GM21723 (cell line): ENCODE measurements at regions not wholly inside any gene's neighbourhood (a gene's known extent, or its start where the extent isn't known, plus 50 kb on each side); places are given as distances from the start of the nearest gene placed in this dataset.

Experiments
- ATAC-seq: cut with Tn5 transposase; IDR thresholded peaks from one replicate; pipeline ENCODE4 v1.9.1; 2021; ENCODE audit warnings: mild to moderate bottlenecking, moderate library complexity; ENCODE audit not compliant: unreplicated experiment

DNA sequence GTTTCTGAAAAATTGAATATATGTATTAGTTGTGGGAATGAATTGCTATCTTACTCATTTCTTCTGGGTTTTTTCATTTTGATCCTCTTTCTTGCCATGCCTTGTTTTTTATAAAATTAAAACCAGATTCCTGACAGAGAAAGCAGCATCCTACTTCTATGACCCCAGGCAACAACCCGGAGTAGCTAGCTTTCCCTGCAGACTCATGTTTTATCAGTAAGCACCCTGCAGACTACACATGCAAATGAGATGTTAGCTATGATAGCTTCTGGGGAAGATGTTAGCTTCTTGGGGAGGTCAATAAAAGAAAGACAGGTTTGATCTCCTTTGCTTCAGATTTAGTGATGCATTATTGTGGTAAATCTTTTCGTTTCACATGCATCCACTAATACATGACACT is 1598.6 kb downstream of the SLITRK5 start:
- ATAC-seq = no peak

DNA sequence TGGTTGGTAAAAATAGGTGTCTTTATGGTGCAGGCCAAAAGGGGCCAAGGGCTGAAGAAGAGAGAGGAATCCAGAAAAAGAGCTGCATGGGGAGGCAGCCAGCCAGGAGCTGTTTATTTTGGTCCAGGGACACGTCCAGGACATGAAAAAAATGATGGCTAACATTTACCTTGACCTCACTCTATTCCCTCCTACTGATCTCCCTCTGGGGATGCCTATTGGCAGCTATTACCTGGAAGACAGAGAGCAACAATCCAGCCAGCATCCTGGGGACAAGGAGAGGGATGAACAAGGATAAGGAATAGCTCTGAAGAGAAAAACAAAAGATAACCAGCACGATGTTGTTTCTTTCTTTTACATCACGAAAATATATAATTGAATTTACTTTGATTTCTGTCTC is 1599.6 kb downstream of the SLITRK5 start:
- no peak for ATAC-seq

GRCh38 chr13:89279374-89279773 is 1608.2 kb downstream of the SLITRK5 start:
- ATAC-seq = no peak

DNA sequence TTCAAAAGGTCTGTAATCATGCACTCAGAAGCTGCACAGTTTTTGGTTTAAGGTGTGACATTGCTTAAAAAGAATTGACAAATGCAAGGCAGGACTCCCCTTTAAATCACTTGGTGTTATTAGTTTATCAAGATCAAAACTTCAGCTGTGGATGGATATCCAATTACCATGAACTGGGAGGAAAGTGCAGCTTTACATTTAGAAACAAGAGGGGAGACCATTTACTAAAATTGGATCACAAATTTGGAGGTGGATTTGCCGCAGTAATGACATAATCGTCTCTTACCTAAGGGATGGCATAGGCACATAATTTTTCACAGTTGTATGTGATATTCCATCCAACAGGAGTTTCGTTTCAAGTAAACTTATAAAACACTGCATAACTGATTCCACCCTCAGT is 1610.2 kb downstream of the SLITRK5 start:
- ATAC-seq = no peak

DNA sequence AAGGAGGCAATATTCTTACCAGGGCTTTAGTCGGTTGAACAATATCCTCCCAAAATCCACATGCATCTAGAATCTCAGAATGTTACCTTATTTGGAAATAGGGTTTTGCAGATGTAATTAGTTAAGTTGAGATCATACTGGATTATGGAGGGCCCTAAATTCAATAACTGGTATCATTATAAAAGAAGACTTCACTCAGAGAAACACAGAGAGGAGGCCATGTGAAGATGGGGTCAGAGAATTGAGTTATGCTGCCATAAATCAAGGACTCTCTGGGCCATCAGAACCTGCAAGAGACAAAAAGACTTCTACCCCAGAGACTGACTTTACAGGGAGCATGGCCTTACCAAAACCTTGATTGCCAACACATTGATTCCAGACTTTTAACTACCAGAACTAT is 1611.1 kb downstream of the SLITRK5 start:
- ATAC-seq = no peak

DNA sequence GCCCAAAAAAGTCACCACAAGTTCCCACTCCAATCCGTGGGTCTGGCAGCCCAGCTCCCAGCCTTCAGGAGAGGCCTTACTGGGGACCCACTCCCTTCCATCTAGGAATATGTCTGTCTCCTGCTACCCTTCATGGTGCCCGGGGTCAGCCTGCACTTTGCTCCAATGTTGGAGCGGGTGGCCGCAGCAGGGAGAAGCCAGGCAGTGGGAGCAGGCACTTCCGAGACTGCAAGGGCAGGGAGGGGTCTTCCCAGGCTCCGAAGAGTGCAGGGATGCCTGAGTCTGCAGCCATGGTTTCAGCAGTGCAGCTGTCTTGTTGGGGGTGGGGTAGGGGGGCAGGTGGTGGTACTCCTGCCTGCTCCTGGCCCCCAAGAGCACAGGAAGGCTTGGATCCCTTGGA is 1616.2 kb downstream of the SLITRK5 start:
- no peak for ATAC-seq

DNA sequence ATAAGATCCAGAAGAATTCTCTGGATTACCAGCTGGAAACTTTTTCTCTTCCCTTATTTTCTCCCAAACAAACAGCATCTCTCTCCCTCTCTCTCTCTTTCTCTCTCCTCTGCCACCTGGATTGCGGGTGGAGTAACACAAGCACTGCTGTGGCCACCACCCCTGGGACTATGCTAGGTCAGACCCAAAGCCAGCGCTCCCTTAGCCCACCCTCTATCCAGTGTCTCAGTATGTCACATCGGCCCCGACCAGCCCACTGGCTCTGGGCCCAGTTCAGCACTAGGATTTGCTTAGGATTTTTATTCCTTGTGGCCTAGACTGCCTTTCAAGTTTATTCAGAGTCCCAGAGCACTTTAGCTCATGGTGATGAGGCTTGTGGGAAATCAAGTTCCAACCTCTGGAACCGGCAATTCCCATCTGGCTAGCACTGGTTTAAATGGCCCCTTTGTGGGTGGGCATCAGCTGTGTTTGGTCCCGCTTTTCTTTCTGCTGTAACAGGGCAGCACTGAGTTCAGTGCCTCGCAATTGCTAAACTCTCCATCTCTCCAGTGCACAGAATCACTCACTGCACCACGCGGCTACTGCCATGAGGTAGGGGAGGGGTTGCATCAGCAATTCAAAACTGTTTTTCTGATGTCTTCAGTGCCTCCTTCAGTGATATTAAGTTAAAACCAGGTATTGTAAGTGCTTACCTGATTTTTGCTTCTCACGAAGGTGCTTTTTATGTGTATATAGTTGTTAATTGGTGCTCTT is 1623.1 kb downstream of the SLITRK5 start:
- ATAC-seq = no peak

- ATAC-seq = no peak
Measured at GRCh38 chr13:89307278-89307677, 1636.1 kb downstream of the SLITRK5 start.

GRCh38 chr13:89310943-89311672 is 1639.9 kb downstream of the SLITRK5 start:
- ATAC-seq = no peak

GRCh38 chr13:89315287-89315686 is 1644.1 kb downstream of the SLITRK5 start:
- ATAC-seq = no peak

DNA sequence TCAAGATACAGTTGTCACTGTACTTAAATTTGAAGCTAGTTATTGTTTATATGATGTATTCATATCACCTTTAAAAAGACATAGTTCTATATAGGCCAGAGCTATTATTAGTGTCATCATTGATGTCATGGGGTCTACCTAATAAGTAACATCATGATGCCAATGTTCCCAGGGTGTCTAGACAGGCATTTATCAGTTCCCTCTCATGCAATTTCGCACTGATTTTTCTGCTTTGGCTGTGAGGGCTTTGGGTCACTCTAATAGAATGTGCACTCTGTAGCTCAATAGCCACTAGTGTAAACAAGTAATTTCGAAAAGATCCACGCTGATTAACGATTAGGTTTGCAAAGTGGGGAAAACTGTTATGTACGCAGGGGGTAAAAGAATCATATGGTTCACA is 1651.3 kb downstream of the SLITRK5 start:
- ATAC-seq = no peak

GRCh38 chr13:89324582-89324981 is 1653.4 kb downstream of the SLITRK5 start:
- no peak for ATAC-seq

DNA sequence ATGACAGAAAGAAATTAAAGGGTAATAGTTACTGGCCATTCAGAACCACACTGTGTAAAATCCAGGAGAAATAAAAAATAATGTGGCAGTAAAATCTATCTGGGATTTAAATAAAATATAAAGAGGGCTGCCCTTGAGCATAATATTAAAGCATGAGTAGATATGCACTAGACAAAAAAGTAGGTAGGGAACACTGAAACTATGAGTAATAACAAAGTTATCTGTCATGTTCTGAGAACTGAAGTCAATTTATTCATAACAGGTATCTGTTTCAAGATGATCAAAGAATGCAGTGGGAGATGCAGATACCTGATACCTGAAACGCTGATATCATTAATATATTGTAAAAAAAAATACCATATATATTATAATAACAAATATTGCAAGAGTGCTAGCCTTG is 1672.0 kb downstream of the SLITRK5 start:
- no peak for ATAC-seq

GRCh38 chr13:89352384-89352783 is 1681.2 kb downstream of the SLITRK5 start:
- no peak for ATAC-seq

DNA sequence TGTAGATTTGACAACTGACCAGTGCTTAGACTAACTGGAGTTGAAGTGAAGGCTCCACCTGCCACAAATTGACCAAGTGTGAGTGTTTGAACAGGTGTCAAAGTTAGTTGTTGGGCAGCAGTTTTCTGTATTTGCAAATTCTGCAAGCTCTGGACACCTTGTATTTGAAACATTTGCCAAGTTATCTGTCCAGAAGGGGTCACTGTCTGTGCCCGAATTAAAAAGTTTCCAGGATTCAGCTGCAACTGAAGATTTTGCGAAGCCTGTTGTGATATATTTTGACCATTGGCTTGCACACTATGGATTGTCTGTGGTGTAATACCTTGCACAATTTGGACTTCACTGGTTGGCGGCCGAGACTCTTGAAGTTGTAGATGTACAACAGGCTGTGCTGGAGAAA is 1690.7 kb downstream of the SLITRK5 start:
- no peak for ATAC-seq

DNA sequence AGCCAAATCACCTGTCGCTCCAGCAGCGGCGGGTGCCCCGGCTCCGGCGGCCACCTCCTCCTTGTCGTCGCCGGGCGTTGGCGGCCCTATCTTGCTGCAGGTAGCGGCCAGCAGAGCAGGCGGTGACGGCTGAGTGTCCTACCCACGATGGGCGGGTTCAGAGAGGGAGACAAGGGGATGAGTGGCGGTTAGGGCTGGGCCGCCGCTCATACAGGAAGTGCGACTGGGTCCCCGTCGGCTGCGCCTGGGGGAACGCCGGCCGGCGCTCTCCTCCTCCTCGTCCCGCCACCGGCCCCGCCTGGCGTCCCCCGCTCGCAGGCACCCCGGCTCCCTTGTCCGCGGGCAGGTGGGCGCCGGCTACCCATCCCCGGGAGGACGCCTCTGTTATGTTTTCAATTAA is 1692.0 kb downstream of the SLITRK5 start:
- ATAC-seq = no peak

- no peak for ATAC-seq
Measured at GRCh38 chr13:89372193-89372592, 1701.0 kb downstream of the SLITRK5 start.

GRCh38 chr13:89375839-89376238 is 1704.7 kb downstream of the SLITRK5 start:
- no peak for ATAC-seq

DNA sequence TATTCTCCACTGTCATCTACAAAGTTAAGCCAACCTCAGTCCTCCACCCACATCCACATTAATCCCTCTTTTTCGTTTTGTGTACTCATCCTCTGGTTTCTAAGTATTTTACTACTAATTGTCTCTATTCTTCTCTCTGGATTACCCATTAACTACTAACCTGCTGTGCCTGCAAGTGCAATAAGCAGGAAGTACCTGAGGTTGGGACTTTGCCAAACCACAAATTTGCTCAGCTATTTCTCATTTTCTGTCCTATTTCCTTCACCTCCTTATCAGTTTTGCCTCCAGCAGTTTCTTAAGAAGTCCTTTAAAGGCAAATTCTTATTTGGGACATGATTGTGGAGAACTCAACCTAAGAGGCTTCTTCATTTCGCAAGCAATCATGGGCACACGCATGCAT is 1708.9 kb downstream of the SLITRK5 start:
- no peak for ATAC-seq

- ATAC-seq = no peak
Measured at GRCh38 chr13:89382981-89383380, 1711.8 kb downstream of the SLITRK5 start.

GRCh38 chr13:89383891-89384290 is 1712.7 kb downstream of the SLITRK5 start:
- ATAC-seq = no peak

DNA sequence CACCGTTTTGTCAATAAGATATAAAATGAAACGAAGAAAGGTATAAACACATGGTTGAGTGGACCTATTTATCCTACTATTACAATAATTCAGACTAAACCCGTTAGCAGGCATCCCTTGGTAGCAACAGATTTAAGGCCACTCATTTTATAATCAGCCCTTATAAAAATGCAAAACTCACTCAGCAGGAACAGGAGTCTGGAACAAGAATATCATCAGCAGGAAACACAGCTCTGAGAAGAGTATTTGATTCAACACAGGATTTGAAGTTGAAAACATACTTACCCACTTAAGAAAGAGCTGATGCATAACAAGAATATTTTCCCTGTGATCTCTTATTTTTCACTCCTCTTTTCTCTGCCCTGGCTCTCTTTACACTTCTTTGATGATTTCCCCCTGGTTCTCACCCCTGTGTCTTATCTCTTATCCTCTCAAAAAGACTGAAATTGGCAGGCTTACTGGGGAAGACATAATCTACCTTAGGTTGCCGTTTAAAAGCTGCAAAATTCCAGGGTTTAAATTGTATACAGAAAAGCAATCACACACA is 1722.7 kb downstream of the SLITRK5 start:
- no peak for ATAC-seq
